Hepatocyte (in vitro differentiated cells): ENCODE measurements at regions not wholly inside any gene's neighbourhood (a gene's known extent, or its start where the extent isn't known, plus 50 kb on each side); places are given as distances from the start of the nearest gene placed in this dataset.

ENCODE experiments used
- EZH2 ChIP-seq: fragments of 200-600 bp; sonication (generic); IDR thresholded peaks from 2 replicates; pipeline ENCODE4 v1.6.1; 2016; ENCODE audit warnings: antibody characterized with exemption, mild to moderate bottlenecking, borderline replicate concordance
- EZH2phosphoT487 ChIP-seq: fragments of 200-600 bp; sonication (generic); IDR thresholded peaks from one replicate; pipeline ENCODE4 v1.6.1; 2018; ENCODE audit warnings: antibody characterized with exemption, mild to moderate bottlenecking, low read depth, moderate library complexity; ENCODE audit not compliant: unreplicated experiment, severe bottlenecking
- TF ChIP-seq, protein P1 (sequence below): fragments of 200-600 bp; sonication (generic); IDR thresholded peaks from 2 replicates; pipeline ENCODE4 v1.5.1; 2016; ENCODE audit warnings: antibody characterized with exemption, mild to moderate bottlenecking; ENCODE audit not compliant: poor library complexity

DNA sequence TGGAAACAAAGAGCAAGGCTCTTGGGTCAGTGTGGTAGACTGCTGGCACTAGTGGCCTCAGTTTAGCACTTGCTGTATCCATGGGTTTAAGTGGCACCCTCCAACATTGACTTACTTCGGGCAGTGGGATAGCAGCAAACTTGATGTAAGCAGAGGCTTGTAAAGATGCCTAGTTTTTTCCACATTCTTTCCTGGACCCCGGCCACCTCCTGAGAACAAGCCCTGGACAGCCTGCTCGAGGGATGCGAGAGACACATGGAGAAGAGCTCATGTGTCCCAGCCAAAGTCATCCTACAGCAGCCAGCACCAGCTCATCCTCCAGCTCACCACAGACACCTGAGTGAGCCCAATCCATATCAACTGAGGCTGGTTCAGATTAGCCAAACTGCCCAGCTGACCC lies 142.7 kb upstream of the PCBD1 start:
- TF ChIP-seq, protein P1, sequence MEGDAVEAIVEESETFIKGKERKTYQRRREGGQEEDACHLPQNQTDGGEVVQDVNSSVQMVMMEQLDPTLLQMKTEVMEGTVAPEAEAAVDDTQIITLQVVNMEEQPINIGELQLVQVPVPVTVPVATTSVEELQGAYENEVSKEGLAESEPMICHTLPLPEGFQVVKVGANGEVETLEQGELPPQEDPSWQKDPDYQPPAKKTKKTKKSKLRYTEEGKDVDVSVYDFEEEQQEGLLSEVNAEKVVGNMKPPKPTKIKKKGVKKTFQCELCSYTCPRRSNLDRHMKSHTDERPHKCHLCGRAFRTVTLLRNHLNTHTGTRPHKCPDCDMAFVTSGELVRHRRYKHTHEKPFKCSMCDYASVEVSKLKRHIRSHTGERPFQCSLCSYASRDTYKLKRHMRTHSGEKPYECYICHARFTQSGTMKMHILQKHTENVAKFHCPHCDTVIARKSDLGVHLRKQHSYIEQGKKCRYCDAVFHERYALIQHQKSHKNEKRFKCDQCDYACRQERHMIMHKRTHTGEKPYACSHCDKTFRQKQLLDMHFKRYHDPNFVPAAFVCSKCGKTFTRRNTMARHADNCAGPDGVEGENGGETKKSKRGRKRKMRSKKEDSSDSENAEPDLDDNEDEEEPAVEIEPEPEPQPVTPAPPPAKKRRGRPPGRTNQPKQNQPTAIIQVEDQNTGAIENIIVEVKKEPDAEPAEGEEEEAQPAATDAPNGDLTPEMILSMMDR, result no peak
- TF ChIP-seq EZH2phosphoT487, result no peak
- no peak for TF ChIP-seq EZH2
